Left cardiac atrium (tissue), 4 donors: ENCODE measurements at regions not wholly inside any gene's neighbourhood (a gene's known extent, or its start where the extent isn't known, plus 50 kb on each side); places are given as distances from the start of the nearest gene placed in this dataset.
"Not testable (repeated sequence)": the region's sequence is repeated elsewhere in the genome, so short reads cannot be mapped to it uniquely, and the experiment has no call there.

Experiments used
- ATAC-seq, 2 donors: fragments of 200-7000 bp; cut with Tn5 transposase; one replicate each; pipeline ENCODE4 v1.9.1; 2020; ENCODE audit warnings: mild to moderate bottlenecking in 2 of 2, moderate library complexity in 2 of 2
- DNase-seq: peaks from one replicate; pipeline ENCODE4 v3.0.0-alpha.2; 2020
- intact Hi-C, 2 donors: fragments of 100-400 bp; cut with DNase I; formaldehyde crosslinking; loops; one replicate each; pipeline versions ENCODE4 v1.14.1 to v1.15.1; 2022 to 2023
- donor health status: DM: no; HTN: yes; CAD: no.
- donor health status: DM: no; HTN: yes; CAD: no; lungs with severe emphysema.
- donor health status: DM: yes; HTN: yes; CAD: no.
- donor health status: Dilated cardiomyopathy.

- DNase-seq = no peak
- intact Hi-C loops = loop anchor here in 1 of 2 donors (5.0 kb wide), 1 partner anchor 346 kb away; no protein-coding TSS in a partner anchor
- no peak for ATAC-seq
Observed at GRCh38 chr12:5096241-5096924, 52.7 kb downstream of the KCNA5 start.

DNA sequence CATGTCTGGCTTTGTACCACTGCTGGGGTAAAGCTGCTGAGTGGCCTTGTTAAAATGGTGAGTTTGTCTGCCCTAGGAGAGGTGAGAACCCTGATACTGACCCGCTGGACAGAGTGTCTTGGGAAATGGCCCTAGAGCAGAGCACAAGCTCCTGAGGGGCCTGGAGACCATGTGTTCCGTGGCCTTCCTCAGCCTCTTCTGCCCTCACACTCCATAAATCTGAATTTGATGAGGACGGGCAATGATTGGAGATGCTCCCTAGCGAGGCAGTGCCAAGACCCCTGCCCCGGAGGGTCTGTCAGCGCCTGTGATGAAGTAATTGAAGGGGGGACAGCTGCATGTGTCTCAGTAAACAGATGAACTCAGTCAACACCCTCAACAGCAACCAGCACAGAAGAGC lies 54.1 kb downstream of the KCNA5 start:
- ATAC-seq (no peak), DNase-seq (no peak)
- intact Hi-C loops = loop anchor here in 1 of 2 donors (5.0 kb wide), 1 partner anchor 345 kb away; no protein-coding TSS in a partner anchor

- ATAC-seq = no peak
- intact Hi-C loops = loop anchor here in 1 of 2 donors (5.0 kb wide), 1 partner anchor 343 kb away; no protein-coding TSS in a partner anchor
- DNase-seq = no peak
Observed at GRCh38 chr12:5099136-5099535, 55.5 kb downstream of the KCNA5 start.

DNA sequence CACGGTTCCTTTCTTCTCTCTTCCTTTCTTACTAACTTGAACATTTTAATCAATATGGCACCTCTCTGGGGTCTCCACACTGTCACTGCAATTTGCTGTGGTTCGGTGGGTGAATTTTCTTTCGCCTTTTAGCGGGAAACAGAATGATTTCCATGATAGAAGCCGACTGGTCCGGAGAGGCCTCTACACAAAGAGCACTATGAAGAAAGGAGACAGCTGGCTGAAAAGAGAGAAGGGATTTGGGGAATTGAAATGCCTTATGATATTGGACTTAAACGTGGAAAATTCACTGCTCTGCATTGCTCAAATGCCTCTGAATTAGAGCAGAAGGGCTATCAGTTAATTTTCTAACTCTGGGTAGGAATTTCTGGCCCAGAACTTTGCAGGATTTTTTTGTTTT lies 55.9 kb downstream of the KCNA5 start:
- intact Hi-C loops = loop anchor here in 1 of 2 donors (5.0 kb wide), 1 partner anchor 343 kb away; no protein-coding TSS in a partner anchor
- ATAC-seq = no peak
- DNase-seq = no peak

DNA sequence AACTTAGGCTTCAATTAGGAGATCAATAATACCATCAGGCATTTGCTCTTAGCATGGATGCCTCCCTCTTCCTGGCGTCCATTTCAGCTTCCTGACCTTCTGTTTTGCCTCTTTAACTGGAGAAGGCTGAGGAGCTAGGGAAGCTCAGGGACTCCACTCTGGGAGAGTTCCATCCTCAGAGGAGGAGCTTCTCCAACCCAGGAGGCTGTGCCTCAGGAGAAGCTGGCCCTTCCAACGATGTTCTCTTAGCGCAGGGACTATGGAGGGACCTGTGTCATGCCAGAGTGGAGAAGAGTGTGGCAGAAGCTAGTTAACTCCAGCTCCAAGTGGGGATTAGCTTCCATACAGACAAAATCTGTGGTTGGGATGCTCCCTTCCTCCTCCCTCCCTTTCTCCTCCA lies 58.0 kb downstream of the KCNA5 start:
- intact Hi-C loops = no loop called here
- no peak for DNase-seq
- ATAC-seq = no peak

GRCh38 chr12:5102261-5102789 lies 58.6 kb downstream of the KCNA5 start:
- DNase-seq (no peak), ATAC-seq (no peak)
- intact Hi-C loops = no loop called here

DNA sequence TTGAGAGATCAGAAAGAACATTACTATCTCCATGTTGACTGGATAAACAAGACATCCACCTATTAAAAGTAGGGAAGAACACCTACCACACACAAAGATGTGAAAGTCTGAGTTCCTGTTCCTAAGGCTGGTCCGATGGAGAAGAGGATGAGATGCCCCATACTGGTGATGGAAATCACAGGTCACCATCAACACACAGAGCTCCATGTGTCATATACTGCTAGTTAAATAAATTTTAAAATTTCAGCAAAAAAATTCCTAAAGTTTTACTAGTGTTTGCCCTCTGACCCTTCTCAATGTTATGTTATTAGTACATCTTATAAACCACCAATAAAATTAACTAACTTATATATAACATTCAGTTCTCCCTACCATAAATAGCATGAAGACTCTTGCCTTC lies 59.1 kb downstream of the KCNA5 start:
- DNase-seq = no peak
- ATAC-seq = no peak
- intact Hi-C loops = no loop called here

DNA sequence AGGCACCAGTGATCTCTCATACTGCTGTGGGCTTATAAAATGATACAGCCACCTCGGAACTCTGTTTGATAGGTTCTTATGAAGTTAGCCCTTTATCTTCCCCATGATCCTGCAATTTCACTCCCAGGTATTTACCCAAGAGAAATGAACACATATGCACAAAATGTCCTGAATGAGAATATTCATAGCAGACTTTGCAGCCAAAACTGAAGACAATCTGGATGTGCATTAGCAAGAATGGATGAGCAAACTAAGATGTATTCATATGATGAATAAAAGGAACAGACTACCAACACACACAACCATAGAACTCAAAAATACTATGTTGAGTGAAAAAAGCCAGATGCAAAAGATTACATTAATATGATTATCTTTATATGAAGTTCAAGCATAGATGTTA lies 66.7 kb downstream of the KCNA5 start:
- intact Hi-C loops = no loop called here
- no peak for ATAC-seq
- DNase-seq = no peak

- intact Hi-C loops = no loop called here
- DNase-seq (no peak), ATAC-seq (no peak)
Observed at GRCh38 chr12:5114436-5114835, 70.8 kb downstream of the KCNA5 start.

- DNase-seq, intact Hi-C loops, ATAC-seq: not testable (repeated sequence)
Observed at GRCh38 chr12:5121784-5122183, 78.1 kb downstream of the KCNA5 start.

DNA sequence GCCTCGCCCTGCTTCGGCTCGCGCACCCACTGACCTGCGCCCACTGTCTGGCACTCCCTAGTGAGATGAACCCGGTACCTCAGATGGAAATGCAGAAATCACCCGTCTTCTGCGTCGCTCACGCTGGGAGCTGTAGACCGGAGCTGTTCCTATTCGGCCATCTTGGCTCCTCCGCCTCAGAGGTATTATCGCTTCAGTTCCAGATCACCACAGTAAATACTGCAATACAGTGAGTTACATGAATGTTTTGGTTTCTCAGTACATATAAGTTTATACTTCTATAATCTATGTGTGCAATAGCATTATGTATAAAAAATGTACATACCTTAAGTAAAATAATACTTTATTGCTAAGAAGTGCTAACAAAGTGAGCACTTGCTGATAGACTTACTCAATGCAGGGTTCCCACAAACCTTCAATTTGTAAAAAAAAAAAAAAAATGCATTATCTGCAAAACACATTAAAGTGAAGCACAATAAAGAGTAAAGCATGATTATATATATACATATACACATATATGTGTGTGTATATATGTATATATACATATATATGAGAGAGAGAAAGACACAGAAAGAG lies 78.7 kb downstream of the KCNA5 start:
- DNase-seq, ATAC-seq, intact Hi-C loops: not testable (repeated sequence)

- ATAC-seq (no peak), DNase-seq (no peak)
- intact Hi-C loops = no loop called here
Observed at GRCh38 chr12:5123921-5124320, 80.2 kb downstream of the KCNA5 start.

DNA sequence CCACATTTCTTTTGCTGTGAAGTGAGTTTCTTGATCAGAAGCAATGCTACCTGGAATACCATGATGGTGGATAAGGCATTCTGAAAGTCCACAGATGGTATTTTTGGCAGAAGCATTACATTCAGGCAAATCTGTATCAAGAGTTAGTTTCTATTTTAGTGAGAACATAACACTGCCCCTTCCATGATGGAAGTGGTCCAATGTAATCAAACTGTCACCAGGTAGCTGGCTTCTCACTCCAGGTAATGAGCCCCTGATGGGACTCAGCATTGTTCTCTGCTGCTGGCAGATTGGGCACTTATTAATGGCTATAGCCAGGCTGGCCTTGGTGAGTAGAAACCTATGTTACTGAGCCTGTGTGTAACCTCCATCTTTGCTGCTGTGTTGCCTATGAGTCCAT lies 80.7 kb downstream of the KCNA5 start:
- no peak for DNase-seq
- no peak for ATAC-seq
- intact Hi-C loops = no loop called here

GRCh38 chr12:5134861-5135525 lies 91.3 kb downstream of the KCNA5 start:
- DNase-seq = no peak
- no peak for ATAC-seq
- intact Hi-C loops = no loop called here

- intact Hi-C loops = no loop called here
- ATAC-seq (no peak), DNase-seq (no peak)
Observed at GRCh38 chr12:5138256-5138655, 94.6 kb downstream of the KCNA5 start.

DNA sequence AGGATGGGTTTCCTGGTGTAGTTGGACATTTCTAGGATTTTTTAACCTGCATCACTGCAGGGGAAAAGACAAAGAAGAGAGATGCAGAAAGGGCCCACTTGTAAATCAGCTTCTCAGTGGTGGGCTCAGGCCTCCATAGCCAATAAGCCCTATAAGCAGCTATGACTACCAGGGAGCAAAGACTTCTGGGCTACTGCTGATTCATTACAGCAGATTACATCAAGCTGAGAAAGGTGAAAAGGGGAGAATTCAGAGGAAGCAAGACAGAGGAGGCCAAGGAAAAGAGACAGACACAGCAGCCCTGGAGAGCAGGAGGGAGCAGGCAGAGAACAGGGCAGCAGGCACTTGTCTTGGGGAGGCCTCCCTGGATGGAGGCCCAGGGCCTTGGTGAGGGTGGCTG lies 95.2 kb downstream of the KCNA5 start:
- intact Hi-C loops = no loop called here
- DNase-seq (no peak), ATAC-seq (no peak)

DNA sequence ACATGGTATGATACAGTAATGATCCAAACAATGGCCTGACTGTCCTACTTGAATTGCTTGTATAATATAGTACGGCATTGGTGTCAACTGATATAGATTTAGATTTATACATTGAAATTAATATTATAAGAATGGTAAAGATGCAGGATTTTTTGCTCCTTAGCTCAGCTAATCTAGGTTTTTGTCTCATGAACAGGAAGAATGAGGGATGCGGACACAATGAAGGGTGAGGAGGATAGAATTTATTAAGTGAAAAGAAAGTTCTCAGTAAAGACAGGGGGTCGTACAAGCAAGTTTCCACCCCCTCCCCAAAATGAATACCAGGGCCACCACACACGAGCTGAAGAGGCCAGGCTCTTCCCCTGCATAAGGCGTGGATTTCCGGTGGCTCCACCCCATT lies 96.1 kb downstream of the KCNA5 start:
- ATAC-seq = no peak
- no peak for DNase-seq
- intact Hi-C loops = loop anchor here in 1 of 2 donors (10.0 kb wide), 1 partner anchor 645 kb away; no protein-coding TSS in a partner anchor

DNA sequence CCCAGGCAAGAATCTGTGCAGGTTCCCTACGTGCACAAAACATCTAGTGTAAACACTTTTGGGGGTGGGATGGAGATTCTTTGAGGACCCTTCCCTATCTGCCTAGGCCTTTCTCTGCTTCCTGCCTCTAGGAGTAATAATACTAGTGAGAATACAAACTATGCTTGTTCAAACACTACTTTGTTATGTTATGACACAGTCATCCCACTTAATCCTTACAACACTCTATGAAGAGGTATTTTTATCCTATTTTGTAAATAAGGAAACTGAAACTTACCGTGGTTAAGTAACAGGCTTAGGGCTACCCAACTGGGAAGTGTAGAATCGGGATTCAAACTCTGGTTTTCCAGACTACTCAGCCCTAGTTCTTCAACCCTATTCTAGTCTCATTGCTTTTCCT lies 96.5 kb downstream of the KCNA5 start:
- intact Hi-C loops = loop anchor here in 1 of 2 donors (10.0 kb wide), 1 partner anchor 645 kb away; no protein-coding TSS in a partner anchor
- ATAC-seq = no peak
- no peak for DNase-seq

- DNase-seq (no peak), ATAC-seq (no peak)
Observed at GRCh38 chr12:5148880-5149279, 105.2 kb downstream of the KCNA5 start.

DNA sequence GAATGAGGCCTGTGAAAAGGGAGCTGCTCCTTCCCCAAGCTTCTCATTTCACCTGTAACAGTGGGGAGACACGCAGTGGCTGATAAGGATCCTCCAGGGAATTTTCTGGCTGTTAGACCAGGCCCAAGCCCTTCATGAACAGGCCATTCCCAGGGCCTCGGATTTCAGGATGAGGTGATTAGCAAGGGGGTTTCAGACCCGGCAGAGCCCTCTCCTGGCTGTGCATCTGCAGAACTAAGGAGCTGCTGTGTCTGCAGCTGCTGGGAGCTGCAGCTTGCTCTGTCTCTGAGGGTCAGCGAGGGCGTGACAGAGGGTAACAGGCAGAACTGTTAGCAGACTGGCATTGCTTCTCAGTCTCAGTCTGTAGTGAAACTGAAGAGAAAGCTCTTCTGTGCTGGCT lies 110.4 kb downstream of the KCNA5 start:
- DNase-seq (no peak), ATAC-seq (no peak)
- intact Hi-C loops = no loop called here

More at GRCh38 chr12:5148880-5149279, 105.2 kb downstream of the KCNA5 start:
- intact Hi-C loops = loop anchor here in 1 of 2 donors (10.0 kb wide), 1 partner anchor 636 kb away; no protein-coding TSS in a partner anchor
